Coronary artery (tissue), 2 donors: ENCODE measurements at regions not wholly inside any gene's neighbourhood (a gene's known extent, or its start where the extent isn't known, plus 50 kb on each side); places are given as distances from the start of the nearest gene placed in this dataset.

Source experiments
- DNase-seq: peaks from one replicate; pipeline ENCODE4 v3.0.0-alpha.2; 2017; ENCODE audit warnings: low spot score
- H3K27ac ChIP-seq, 2 donors: fragments of 200-600 bp; sonication (generic); one replicate each; pipeline ENCODE4 v1.5.1; 2016 to 2019
- H3K4me3 ChIP-seq: fragments of 200-600 bp; sonication (generic); 2 replicates; pipeline ENCODE4 v1.5.1; 2016; ENCODE audit warnings: mild to moderate bottlenecking, moderate library complexity
- CTCF ChIP-seq: fragments of 200-600 bp; sonication (generic); IDR thresholded peaks from one replicate; pipeline ENCODE4 v1.5.1; 2019; ENCODE audit warnings: antibody characterized with exemption

GRCh38 chr16:61382435-61382834 is 653.8 kb downstream of the CDH8 start:
- no peak for TF ChIP-seq CTCF

GRCh38 chr16:61379311-61379710 is 656.9 kb downstream of the CDH8 start:
- Histone ChIP-seq H3K4me3 (no peak overlapping the region), H3K27ac (no peak overlapping the region)
- no peak for TF ChIP-seq CTCF
- no peak for DNase-seq

More at GRCh38 chr16:61382435-61382834, 653.8 kb downstream of the CDH8 start:
- Histone ChIP-seq H3K27ac (no peak overlapping the region), H3K4me3 (no peak overlapping the region)
- DNase-seq: no peak

GRCh38 chr16:61374071-61374470 is 662.2 kb downstream of the CDH8 start:
- no peak for DNase-seq
- Histone ChIP-seq H3K4me3 (no peak overlapping the region), H3K27ac (no peak overlapping the region)
- no peak for TF ChIP-seq CTCF

- H3K27ac ChIP-seq: no peak overlapping the region
- TF ChIP-seq CTCF: no peak
- H3K4me3 ChIP-seq: no peak overlapping the region
- DNase-seq: no peak
Measured at GRCh38 chr16:61371881-61372280, 664.4 kb downstream of the CDH8 start.

GRCh38 chr16:61371388-61371787 is 664.9 kb downstream of the CDH8 start:
- DNase-seq: no peak
- Histone ChIP-seq H3K27ac (no peak overlapping the region), H3K4me3 (no peak overlapping the region)
- TF ChIP-seq CTCF: no peak

- no peak overlapping the region for H3K27ac ChIP-seq
- no peak overlapping the region for H3K4me3 ChIP-seq
- no peak for DNase-seq
- no peak for TF ChIP-seq CTCF
Measured at GRCh38 chr16:61370564-61370963, 665.7 kb downstream of the CDH8 start.

- Histone ChIP-seq H3K4me3 (no peak overlapping the region), H3K27ac (no peak overlapping the region)
- no peak for DNase-seq
- no peak for TF ChIP-seq CTCF
Measured at GRCh38 chr16:61366006-61366405, 670.2 kb downstream of the CDH8 start.
